Activated CD4-positive, CD25-positive, alpha-beta regulatory T cell treated with anti-CD3 and anti-CD28 coated beads, Interleukin-2, amount 50 U/mL, for 72 hours (primary cell): ENCODE measurements at regions not wholly inside any gene's neighbourhood (a gene's known extent, or its start where the extent isn't known, plus 50 kb on each side); places are given as distances from the start of the nearest gene placed in this dataset.

Source experiments
- DNase-seq: peaks from one replicate; pipeline ENCODE4 v3.0.0; 2021

GRCh38 chr20:24376311-24377099 lies 92.9 kb upstream of the SYNDIG1 start:
- no peak for DNase-seq

GRCh38 chr20:24373372-24373771 lies 96.1 kb upstream of the SYNDIG1 start:
- no peak for DNase-seq

- no peak for DNase-seq
Measured at GRCh38 chr20:24370911-24371695, 98.3 kb upstream of the SYNDIG1 start.

- DNase-seq, result no peak
Measured at GRCh38 chr20:24370249-24370648, 99.2 kb upstream of the SYNDIG1 start.

- DNase-seq, result no peak
Measured at GRCh38 chr20:24368253-24368652, 101.2 kb upstream of the SYNDIG1 start.

- DNase-seq, result no peak
Measured at GRCh38 chr20:24366336-24367004, 103.0 kb upstream of the SYNDIG1 start.

- no peak for DNase-seq
Measured at GRCh38 chr20:24365670-24366069, 103.8 kb upstream of the SYNDIG1 start.

- no peak for DNase-seq
Measured at GRCh38 chr20:24364482-24364881, 104.9 kb upstream of the SYNDIG1 start.

GRCh38 chr20:24363031-24363430 lies 106.4 kb upstream of the SYNDIG1 start:
- DNase-seq, result no peak

- DNase-seq, result no peak
Measured at GRCh38 chr20:24362080-24362479, 107.3 kb upstream of the SYNDIG1 start.

- DNase-seq, result no peak
Measured at GRCh38 chr20:24361541-24361940, 107.9 kb upstream of the SYNDIG1 start.

- DNase-seq, result no peak
Measured at GRCh38 chr20:24360531-24360930, 108.9 kb upstream of the SYNDIG1 start.

- no peak for DNase-seq
Measured at GRCh38 chr20:24359321-24360027, 110.0 kb upstream of the SYNDIG1 start.

GRCh38 chr20:24357931-24358330 lies 111.5 kb upstream of the SYNDIG1 start:
- no peak for DNase-seq

GRCh38 chr20:24357177-24357576 lies 112.3 kb upstream of the SYNDIG1 start:
- DNase-seq, result no peak

GRCh38 chr20:24353135-24353690 lies 116.2 kb upstream of the SYNDIG1 start:
- DNase-seq, result no peak

GRCh38 chr20:24350923-24351368 lies 118.5 kb upstream of the SYNDIG1 start:
- DNase-seq, result no peak

GRCh38 chr20:24341781-24342180 lies 127.6 kb upstream of the SYNDIG1 start:
- no peak for DNase-seq

- no peak for DNase-seq
Measured at GRCh38 chr20:24340933-24341332, 128.5 kb upstream of the SYNDIG1 start.

- no peak for DNase-seq
Measured at GRCh38 chr20:24339210-24339641, 130.2 kb upstream of the SYNDIG1 start.

- DNase-seq, result no peak
Measured at GRCh38 chr20:24337551-24337950, 131.9 kb upstream of the SYNDIG1 start.

GRCh38 chr20:24337069-24337468 lies 132.4 kb upstream of the SYNDIG1 start:
- no peak for DNase-seq

GRCh38 chr20:24334830-24335229 lies 134.6 kb upstream of the SYNDIG1 start:
- DNase-seq, result no peak
